ENCODE measurements at regions not wholly inside any gene's neighbourhood (a gene's known extent, or its start where the extent isn't known, plus 50 kb on each side); places are given as distances from the start of the nearest gene placed in this dataset.
"Not testable (repeated sequence)": the region's sequence is repeated elsewhere in the genome, so short reads cannot be mapped to it uniquely, and the experiment has no call there.

DNA sequence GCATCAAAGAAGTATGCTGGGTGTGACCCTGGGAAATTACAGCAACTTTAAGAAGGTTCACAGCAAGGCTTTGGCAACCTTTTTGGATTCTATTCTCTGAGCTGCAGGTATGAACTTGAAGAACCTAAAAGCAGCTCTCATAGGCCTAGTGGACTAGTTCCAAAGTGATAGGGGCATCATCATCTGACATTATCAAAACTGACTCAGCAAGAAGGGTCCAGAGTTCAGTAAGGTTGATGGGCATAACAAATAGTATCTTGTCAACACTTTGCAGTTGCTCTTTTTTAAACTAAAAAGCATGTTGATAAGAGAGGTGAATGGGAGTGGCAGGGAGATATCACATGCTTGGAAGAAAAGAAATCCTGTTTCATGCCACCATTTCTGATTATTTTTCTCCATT, 249.3 kb downstream of the ZNF674 start:
- DNase-seq: no peak

DNA sequence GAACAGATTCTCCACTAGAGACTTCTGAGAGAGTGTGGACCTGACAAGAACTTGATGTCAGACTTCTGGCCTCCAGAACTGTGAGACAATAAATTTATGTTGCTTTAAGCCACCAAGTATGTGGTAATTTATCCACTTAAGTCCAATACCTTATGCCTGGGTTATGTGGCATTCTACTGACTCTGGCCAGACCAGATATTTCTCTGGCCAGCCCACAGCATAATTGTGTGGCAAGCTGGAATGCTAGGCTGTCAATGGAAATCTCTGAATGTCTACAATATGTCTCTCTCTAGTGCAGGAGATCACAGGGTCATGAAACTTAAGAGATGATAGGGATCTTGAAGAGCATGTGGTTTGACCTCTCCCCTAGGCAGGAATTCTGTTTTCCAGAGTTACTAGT, 251.0 kb downstream of the ZNF674 start:
- DNase-seq: no peak

DNA sequence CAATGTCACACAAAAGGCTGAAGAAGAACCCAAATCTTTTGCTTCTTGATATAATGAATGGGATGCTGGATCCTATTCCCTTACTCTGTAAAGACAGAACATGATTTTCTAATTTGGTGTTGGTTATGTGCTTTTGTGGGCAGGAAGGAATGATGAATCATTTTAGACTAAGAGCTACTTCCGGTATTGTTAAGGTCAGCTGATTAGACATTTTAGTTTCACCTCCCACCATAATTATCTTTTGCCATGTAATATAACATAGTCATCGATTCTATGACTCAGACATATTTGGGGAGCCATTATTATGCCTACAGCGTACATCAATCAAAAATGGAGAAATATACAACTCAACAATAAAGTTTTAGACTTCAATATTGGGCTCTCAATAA, 265.3 kb downstream of the ZNF674 start:
- no peak for DNase-seq

DNA sequence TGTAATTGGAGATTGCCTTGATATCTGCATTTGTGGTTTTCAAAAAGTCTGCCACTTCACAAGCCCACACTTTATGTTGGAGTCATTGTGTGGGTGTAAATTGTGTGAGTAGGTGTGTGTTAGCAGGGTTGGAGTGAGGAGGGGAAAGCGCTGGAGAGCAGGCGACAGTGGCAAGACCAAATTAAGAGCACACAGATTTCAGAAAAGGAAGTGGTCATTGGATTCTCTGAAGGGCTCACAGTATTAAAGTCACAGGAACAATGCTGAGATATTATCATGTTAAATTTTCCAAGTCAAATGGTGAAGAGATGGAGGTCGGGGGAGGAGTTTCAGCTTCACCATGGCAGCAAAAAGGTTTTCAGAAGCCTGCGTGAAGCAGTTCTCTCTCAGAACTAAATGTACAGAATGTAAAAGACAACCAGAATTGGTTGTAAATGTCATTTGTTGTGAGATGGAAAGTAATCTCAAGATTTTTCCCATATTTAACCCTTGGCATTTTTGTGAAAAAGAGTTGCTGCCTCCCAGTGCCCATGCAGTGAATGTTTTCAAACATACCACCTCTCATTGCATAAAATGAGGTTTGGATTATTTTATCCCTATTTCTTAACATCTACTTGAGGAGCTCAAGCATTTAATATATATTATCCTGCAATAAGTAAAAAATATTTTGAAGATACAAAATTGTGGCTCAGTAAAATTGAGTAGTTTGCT, 265.9 kb downstream of the ZNF674 start:
- DNase-seq: no peak

DNA sequence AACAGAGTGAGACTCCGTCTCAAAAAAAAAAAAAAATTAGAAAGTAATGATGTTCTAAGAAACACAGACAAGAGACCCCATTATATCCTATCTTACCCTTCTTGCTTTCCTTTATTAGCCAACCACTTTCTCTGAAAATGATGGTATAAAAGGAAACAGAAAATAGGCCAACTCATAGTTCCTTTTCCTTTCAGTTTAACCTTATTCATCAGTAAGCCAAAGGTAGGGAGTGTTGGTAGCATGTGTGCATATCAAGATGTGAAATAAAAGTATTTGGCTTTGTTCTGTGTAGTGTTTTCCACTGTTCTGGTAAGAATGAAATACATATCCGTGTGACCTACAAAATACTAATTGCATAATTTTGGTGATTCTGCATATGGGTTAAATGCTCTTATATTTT, 266.6 kb downstream of the ZNF674 start:
- DNase-seq: no peak

DNA sequence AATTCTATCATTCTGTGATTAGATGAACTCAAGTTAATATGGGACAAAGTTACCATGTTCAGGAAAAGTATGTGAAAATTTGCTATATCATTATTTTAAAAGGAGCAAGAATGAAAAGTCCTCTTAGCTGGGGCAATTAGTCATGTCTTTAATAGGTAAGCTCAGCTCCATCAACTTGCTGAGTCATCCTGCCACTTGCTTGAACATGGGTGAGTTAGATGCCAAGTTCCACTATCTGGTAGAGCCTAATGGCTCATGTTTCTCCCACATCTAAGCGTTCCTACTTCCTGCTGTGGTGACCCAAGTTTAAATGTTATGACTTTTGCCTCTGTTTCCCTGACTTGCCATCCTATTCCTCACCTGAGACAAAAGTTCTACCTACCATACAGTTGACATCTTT, 276.8 kb downstream of the ZNF674 start:
- no peak for DNase-seq

DNA sequence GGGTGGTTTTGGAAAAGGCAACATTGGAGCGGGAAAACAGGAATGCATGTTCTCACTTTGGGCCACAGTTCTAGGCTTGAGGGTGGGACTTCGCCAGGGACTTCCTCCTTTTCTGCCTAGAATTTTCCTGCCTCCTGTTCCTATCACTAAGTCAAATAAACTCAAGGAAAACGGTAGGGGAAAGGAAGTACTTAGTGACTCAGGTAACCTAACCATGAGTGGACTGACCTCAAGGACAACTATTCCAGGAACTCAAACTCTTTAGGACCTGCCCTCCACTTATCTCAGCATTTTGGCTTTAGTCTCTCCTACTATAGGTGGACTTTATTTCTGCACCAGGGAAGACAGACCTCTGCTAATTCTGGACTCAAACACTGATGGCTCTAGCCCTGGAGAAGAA, 281.7 kb downstream of the ZNF674 start:
- no peak for DNase-seq

DNA sequence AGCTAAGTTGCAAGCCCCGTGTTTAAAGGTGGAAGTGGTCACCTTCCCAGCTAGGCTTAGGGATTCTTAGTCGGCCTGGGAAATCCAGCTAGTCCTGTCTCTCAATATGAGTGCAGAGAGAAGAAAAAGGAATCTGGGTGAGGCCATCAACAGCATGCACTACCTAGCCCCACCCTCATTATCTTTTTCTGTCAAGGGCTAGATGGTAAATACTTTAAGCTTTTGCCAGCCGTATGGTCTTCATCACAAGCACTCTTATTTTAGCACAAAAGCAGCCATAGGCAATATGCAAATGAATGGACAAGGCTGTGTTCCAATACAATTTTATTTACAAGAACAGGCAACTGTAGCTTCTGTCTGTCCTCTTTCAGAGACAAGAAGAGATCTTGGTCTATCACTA, 282.9 kb downstream of the ZNF674 start:
- DNase-seq: no peak

DNA sequence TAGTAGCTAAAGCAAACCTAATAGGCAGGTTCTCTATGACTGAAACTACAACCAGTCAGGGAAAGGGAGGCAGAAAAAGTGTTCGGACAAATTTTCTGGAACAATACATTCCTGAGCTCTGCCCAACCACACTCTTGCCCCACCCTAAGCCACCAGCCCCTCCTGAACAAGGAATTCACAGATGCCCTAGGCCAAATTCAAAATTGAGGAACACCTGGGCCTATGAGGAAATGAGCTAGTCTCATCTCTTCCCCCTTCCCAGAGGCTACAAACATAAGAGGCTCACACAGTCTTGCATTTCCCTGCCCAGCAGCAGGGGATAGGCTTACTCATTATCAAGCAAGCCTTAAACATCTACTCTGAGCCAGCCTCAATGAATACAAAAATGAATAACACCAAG, 284.7 kb downstream of the ZNF674 start:
- DNase-seq: no peak

DNA sequence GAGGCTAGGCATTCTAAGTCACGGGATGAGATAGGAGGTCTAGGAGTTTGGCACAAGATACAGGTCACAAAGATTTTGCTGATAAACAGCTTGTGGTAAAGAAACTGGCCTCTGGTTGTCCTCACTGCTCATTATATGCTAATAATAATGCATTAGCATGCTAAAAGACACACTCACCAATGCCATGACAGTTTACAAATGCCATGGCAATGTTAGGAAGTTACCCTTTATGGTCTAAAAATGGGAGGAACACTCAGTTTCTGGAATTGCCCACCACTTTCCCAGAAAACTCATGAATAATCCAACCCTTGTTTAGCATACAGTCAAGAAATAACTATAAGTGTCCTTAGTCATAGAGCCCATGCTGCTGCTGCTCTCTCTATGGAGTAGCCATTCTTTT, 286.9 kb downstream of the ZNF674 start:
- no peak for DNase-seq

DNA sequence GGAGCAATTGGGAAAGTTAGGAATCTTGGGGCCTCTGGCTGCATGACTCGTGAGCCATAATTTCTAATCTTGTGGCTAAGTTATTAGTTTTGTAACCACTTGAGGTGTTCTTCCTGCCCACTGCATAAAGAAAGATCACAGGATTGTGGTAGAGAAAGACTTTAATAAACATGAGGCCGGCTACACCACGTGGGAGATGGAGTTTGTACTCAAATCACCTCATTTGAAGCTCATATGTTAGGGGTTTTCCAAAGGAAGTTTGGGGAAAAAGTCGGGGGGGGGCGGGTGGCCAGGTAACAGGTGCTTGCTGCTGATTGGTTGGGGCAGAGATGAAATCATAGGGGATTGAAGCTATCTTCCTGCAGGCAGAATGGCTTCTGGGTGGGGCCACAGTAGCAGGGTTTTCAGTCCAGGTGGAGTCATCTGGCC, 287.8 kb downstream of the ZNF674 start:
- DNase-seq: no peak

DNA sequence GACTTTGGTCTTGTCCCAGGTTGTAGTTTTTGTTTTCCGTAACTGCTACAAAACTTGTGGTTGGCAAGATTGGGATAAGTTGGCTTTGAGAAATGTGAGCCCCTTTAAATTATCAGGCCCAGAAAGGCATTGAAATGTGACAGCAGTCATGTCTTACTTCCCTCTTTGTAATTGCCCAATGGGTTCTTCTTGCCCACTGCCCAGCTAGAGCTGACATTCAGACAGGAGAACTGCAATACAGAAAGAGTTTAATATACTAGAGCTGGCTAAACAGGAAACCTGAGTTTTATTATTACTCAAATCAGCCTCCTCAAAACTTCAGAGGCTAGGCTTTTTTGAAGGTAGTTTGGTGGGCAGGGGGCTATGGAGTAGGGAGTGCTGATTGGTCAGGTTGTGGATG, 288.3 kb downstream of the ZNF674 start:
- DNase-seq: no peak

DNA sequence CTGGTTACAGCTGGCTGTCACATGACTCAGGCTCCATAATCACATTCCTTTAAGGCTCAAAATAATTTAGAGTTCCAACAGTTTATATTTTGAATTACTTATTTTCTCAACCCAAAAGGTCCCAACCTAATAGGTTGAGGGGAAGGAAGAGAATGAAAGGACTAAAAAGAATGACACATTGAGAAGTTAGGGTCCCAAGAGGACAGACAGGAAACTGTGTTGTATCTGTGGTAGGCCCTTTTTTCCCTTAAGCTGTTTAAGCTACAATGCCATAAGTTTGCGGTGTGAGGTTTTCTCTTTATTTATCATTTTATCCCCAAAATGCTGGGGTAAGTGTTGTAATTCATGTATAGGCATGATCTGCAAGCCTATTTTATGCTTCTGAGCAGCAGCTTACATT, 290.2 kb downstream of the ZNF674 start:
- no peak for DNase-seq

DNA sequence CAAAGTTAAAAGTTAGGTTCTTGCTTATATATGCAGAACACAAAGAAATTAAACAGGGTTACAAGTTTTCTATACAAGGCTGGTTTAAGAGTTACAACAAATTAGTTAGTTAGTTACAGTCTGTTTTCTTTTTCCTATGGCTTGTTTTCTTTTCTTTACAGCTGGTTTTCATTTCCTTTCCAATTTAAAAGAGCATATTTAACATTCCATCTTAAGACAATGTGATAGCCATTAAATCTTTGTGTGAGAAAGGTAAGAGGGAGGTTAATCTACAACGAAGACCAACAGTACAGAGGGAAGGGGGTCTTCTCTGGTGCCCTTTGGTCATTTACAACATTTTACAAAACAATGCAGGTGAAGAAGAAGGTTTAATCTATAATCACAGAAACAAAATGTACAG, 290.6 kb downstream of the ZNF674 start:
- DNase-seq: no peak

DNA sequence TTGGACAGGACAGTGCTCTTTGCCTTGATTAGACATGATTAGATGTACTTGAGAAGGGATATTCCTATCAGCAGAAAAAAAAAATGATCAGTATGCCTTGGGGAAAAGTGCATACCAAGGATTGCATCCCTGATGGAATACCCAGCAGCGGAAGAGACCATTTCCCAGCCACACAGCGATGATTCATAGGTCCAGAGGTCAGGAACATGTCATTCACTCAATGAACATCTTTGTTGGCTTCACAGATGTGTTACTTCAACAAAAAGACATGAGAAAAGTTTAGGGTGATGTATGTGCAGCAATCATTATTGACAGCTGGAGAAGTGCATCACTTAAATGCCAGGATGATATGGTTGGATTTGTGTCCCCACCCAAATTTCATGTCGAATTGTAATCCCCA, 293.5 kb downstream of the ZNF674 start:
- no peak for DNase-seq

DNA sequence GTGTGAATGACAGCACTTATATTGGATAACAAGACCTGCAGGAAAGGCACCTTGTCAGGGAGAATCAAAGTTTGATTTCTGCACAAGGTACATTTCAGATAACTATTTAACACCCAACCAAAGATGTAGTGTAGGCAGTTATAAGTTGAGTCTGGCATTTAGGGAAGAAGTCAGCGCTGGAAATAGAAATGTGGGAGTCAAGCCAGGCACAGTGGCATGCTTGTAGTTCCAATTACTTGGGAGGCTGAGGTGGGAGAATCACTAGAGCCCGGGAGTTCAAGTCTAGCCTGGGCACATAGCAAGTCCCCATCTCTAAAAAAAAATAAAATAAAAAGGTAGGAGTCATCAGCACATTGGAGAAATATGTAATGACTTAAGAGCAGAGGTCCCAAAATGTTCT, 295.1 kb downstream of the ZNF674 start:
- DNase-seq: no peak

DNA sequence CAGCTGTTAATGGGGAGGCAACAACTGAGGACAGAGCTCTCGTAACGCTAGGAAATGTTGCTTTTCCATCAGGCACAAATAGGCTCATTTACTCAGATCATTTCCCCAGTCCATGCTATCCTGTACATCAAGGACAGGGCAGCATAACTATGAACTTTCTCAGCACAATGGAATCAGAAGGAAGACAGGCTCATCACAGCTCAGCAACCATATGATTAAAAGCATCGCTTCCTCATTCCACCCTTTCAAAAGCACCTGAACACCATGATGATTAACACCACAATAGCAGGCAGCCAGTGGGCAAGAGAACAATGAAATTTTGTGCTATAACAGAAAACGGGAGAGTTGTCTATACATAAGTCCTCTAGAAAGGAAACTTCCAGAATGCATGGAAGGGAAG, 297.8 kb downstream of the ZNF674 start:
- no peak for DNase-seq

DNA sequence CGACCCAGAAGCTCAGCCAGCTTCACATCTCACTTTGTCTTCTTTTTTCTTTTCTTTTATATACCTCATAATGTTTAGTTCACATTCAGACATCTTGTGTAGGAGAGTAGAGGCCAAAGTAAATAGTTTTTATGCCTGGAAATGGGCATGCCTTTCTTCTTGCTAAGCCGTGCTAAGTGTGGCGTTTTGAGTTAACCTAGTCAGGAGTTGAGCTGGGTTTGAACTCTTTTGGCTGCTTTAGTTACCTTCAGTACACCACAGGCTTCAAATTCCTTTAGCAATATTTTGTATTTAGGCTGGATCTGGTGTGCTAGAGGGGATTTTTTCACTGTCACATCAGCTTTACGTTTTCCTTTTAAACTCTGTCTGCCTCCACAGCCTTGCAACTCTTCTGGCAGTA, 300.8 kb downstream of the ZNF674 start:
- no peak for DNase-seq

DNA sequence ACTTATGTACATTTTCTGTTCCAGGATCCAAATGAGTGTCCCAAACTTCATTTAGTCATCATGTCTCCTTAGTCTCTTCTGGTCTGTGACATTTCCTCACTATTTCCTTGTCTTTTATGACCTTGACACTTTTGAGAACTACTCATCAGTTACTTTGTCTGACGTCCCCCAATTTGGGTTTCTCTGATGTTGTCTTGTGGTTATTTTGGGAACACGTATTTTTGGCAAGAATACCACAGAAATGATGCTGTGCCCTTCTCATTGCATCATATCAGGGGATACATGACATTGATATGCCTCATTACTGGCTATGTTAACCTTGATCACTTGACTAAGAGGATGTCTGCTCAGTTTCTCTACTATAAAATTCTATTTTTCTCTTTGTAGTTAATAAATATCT, 308.8 kb downstream of the ZNF674 start:
- no peak for DNase-seq

DNA sequence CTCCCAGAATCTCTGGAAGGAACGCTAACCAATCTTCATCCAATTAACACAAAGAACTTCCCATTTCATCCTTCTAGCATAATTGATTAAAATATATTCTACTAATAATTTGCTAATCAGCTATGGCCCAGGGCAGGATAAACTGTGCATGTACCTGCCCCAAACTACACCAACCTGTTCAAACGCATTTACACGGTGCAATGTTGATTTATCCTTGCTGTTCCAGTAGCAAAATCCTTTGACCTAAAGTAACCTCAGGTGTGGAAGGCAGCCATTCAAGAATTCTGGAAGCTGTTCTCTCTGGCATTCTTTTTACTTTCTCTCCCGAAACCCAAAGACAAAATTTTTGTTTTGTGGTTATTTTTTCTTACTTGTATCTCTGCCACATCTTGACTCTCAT, 309.4 kb downstream of the ZNF674 start:
- no peak for DNase-seq

DNA sequence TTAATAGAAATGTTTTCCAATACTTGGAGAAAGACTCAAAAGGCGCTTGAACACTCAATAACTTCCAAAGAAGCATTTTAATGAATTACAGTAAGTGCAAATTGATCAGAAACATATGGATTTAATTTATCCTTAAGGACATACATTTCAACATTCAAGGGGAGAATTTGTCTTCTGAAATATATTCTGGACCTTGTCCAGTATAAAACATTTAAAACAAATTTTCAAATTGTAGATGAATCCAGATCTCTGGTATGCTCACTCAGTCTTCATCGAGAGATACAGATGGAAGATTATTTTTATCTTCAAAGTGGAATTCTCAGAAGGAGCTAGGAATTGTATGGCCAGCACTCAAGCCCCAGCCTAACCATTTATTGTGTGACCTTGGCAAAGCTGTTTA, 310.4 kb downstream of the ZNF674 start:
- no peak for DNase-seq

DNA sequence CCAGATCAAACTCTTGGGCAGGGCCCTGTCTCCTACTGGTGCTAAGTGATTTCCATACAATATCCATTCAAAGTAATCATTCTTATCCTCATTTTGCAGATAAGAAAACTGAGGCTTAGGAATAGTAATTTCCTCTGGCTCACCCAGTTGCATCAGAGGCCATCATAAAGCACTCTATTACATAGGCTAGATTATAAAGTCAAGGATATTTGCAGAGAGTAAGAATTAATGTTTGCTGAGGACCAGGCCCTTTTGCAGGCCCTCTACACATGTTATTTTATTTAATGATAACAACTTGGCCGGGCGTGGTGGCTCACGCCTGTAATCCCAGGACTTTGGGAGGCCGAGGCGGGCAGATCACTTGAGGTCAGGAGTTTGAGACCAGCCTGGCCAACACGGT, 316.8 kb downstream of the ZNF674 start:
- no peak for DNase-seq

DNA sequence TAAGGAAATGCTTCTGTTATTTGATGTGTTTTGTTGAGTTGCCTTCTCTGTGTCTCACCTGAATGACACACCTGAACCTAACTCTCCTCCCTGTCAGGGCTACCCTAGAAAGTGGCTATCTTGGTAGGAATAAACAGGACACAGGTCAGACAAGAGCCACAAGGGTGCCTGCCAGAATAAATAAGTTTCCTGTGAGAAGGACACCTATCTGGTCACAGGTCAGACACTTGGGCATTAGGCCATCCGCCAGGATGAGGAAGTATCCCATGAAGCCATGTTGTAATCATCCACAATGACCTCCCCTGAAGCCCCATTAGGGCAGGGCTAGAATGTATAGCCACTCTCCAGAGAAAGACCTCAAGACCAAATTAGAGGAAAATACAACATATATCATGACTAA, 318.8 kb downstream of the ZNF674 start:
- no peak for DNase-seq

DNA sequence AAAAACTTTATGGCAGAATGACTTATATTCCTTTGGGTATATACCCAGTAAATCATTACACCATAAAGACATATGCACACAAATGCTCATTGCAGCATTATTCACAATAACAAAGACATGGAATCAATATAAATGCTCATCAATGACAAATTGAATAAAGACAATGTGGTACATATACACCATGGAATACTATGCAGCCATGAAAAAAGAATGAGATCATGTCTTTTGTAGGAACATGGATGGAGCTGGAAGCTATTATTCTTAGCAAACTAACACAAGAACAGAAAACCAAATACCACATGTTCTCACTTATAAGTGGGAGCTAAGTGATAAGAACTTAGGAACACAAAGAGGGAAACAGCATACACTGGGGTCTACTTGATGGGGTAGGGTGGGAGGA, 321.7 kb downstream of the ZNF674 start:
- DNase-seq: not testable (repeated sequence)

DNA sequence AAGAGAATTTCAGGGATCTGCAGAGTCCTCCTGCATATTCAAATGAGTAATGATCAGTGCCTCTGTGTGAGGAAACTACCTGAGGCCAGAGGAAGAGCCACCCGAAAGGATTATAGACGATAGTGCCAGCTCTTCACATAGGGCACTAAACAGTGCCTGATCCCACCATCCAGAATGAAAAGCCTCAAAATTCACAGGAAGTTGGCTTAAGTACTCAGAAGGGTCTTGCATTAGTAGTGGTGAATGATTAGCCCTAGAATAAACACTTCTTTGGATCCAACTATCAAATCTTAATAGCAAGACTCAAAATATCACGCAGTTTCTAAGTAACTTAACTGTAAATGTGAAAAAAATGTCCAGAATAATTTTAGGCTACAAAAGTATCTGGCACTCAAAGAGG, 324.4 kb downstream of the ZNF674 start:
- no peak for DNase-seq

DNA sequence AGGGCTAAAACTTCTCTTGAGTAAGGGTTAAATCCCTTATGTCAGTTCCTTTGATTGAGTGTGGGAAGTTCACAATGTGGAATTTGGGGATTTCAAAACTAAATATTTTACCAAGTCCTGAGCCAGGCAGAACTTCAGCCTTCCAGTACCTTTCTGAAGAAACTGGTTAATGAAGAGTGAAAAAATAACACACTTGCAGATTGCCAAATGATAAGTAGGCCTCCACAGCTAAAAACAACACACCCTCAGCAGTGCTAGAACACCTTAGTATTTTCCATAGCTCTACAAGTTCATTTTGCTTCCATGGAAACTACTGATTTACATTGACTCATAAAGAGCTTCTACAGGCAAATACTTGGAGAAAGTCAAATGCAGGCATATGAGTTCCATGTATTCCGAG, 326.8 kb downstream of the ZNF674 start:
- DNase-seq: no peak
